ENCODE measurements at regions not wholly inside any gene's neighbourhood (a gene's known extent, or its start where the extent isn't known, plus 50 kb on each side); places are given as distances from the start of the nearest gene placed in this dataset.
A peak's percentile ranks its signal among the peaks of the same experiment; 100 is the strongest.

DNA sequence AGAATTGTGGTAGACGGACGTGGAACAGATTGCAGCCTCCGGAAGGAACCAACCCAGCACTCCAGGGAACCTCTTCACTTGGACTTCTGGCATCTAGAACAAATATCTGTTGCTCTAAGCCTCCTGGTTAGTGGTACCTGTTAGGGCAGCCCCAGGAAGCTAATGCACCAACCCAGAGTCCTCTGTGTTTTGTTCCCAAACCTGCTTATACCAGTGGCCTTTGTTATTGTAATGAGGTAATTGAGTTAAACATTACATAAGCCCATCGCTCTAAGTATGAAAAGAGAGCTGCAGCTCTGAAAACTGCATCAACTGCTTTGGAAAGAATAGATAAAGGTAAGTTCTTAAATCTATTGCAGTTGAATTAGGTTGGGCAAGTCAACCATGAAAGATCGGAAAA, 516.7 kb downstream of the NPHP4 start:
- DNase-seq (ENCODE audit: low read depth in 3 of 3) = no peak

DNA sequence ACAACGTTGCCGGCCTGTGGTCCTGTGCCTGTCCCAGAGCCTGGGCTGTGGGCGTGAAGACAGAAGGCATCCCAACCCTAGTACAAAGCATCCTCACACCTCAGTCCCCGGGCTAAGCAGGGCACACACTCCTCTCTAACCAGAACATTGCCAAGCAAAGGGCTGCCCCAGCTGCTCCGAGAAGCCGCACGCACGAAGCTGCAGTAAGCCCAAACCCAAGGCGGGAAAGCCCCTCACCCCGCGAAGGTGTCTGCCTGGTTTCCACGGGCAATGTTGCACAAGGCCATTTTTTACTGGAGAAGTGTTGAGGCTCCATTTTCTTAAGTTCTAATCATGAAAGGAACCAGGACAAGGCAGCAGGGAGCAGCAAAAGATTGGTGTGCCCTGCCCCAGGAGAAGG, 519.0 kb downstream of the NPHP4 start:
- no peak for DNase-seq (ENCODE audit: low read depth in 3 of 3)

DNA sequence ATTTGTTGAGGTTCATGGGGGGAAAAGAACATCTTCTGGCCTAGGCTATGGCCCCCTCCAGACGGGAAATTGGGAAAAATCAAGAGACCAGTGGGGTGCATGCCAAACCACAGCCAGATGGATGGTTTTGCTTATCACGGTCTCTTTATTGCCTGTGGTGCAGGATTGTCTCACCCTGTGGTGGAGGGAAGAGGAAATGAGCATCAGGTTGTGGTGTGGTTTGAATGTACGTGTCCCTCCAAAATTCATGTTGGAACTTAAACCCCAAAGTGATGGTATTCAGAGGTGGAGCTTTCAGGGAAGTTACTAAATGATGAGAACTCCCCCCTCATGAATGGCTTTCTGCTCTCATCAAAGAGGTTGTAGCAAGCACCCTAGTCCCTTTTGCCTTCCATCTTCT, 525.7 kb downstream of the NPHP4 start:
- DNase-seq (ENCODE audit: low read depth in 3 of 3) = no peak

DNA sequence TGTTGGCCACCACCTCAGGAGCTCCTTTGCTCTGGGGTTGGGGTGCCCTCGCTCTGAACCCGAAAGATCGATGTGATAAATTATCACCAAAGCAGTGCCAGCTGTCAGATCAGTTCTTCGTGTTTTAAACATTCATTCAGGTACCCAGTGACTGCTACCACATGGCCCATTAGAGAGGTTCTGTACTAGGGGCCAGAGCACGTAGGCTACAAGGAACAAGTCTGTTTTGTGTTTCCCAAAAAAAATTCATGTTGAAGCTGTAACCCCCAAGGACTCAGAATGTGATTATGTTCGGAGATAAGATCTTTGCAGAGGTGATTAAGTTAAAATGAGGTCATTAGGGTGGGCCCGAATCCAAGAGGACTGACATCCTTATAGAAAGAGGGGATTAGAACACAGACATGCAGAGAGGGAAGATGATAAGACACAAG, 526.9 kb downstream of the NPHP4 start:
- DNase-seq (ENCODE audit: low read depth in 3 of 3) = no peak

DNA sequence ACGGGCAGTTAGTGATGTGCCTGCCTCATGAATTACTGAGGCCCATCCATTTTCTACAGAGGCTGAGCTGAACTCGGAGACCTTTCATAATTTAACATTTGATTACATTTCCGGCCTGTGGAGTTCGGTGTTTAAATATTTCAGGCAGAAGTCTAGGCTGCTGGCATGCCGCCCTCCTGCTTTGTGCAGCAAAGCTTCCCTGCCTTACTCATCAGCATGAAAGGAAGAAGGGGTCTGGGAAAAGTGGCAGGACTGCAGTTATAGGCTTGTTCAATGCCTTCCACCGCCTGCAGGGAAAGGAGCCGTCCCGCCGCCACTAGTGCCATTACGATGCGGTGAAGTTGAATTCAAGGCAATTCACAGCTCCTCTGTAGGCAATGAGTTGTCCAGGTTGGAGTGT, 527.9 kb downstream of the NPHP4 start:
- no peak for DNase-seq (ENCODE audit: low read depth in 3 of 3)

DNA sequence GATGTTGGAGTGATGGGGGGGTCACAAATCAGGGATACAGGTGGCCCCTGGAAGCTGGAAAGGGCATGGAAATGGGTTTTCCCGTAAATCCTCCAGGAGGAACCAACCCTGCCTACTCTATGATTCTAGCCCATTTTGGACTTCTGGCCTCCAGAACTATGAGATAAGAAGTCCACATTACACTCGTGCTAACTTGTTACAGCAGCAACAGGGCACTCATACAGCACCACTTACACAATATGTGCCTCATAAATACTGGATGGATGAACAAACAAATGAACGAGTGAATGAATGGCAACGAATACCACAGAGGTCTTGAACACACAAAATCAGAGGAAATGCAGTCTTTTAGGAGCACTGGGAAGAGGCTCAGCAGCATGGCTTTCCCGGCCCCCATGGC, 531.3 kb downstream of the NPHP4 start:
- no peak for DNase-seq (ENCODE audit: low read depth in 3 of 3)

DNA sequence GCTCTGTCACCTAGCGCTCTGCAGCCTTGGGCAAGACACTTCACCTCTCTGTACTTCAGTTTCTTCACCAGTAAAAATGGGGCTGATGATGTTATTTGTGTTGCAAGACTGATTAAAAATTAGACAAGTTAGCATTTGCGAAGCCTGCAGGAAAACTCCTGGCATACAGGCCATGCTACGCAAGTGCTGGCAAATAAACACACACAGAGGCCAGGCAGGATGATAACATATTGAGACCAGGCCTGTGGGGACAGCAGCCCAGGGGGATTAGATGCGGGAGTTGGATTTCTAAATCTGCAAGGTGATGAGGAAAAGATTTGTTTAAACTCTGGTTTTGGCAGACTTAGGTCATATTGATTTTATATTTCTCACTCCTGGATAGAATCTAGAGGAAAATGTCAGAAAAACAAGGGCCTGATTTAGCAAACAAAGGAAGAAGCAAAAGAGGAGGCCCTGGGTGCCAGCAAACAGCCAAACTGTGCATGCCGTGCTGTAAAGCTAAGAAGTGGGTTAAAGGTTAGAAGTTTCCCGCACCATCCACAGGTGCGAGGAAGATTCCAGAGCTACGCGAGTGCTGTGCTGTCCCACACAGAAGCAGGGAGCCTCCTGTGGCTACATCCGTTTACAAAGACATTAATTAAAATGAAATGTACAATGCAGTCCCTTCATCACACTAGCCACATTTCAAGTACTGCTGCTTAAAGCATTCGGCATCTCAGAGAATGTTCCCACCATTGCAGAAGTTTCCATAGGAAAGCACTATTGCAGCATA, 532.2 kb downstream of the NPHP4 start:
- DNase-seq (ENCODE audit: low read depth in 3 of 3) = no peak

DNA sequence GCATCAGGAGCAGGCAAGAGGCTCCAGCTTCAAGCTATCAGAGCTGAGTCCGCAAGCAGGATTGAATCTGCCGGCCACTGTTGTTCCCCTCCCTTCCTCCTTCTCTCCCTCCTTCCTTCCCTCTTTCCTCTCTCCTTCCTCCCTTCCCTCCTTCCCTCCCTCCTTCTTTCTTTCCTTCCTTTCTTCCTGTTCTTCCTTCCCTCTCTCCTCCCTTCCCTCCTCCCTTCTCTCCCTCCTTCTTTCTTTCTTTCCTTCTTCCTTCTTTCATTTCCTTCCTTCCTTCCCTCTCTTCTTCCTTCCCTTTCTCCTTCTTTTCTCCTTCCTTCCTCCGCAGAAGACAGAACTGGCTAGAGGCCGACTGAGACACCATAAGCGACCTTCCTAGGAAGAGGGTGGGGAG, 534.0 kb downstream of the NPHP4 start:
- no peak for DNase-seq (ENCODE audit: low read depth in 3 of 3)

DNA sequence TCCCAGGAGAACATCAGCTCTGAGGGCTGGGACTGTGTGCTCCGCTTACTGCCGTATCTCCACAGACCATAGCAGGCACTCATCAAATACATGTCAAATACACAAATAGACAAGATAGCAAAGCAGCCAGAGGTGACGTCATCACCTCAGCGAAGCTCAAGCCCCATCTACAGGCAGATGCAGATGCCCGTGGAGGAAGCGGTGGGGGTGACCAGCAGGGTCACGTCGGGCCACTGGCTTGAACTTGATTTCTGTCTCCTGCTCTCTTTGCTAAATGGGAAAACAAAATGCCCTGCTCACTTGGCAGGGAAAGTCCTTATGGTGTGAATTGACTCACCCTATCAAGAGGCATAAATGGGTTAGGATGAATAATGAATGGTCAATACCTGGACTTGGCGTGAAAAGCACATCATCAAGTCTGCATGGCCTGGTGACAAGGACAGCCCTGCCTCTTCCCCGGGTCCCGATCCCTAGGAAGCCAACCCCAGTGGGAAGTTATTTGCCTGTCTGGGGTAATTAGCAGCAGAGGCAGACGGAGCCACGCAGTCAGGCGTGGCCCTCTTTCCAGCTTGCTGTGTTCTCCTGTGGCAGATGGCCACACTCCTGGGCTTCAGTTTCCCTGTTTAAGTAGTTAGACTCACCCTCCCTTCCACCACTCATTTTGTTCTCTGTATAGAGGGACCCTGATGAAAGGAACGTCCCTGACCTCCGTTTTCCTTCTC, 536.0 kb downstream of the NPHP4 start:
- DNase-seq (ENCODE audit: low read depth in 3 of 3) = no peak

DNA sequence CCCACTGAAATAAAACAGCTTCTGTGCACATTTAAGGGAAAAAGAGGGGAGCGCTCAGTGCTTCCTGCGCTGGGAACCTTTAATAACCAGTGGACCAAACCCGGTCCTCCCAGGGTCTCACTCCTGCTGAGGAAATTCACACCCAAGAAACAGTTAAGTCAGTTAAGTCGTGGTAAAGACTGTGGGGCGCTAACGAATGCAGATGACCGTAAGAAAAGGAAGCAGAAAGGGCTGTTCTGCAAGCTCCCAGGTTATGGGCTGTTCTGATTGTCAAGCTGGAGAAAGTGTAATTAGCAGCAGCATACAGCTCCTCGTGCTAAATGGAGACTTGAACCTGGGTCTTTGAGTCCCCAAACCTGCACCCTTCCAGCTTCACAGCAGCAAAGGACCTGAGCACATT, 536.6 kb downstream of the NPHP4 start:
- no peak for DNase-seq (ENCODE audit: low read depth in 3 of 3)

DNA sequence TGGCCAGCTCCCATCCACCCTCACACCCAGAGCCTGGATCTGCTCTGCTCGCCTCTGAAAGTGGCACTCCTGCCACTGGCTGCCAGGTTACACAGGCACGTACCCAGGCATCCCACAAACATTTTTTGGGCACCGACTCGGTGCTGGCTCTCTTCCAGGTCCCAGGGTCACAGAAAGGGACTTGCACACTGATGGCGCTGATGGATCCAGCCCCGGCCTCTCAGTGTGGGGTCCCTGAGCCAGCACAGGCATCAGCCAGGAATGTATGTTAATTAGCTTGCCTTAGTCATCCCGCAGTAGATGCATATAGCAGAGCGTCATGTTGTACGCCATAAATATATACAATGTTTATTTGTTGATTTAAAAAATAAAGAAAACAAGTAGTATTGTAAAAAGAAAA, 537.2 kb downstream of the NPHP4 start:
- DNase-seq (ENCODE audit: low read depth in 3 of 3) = no peak

DNA sequence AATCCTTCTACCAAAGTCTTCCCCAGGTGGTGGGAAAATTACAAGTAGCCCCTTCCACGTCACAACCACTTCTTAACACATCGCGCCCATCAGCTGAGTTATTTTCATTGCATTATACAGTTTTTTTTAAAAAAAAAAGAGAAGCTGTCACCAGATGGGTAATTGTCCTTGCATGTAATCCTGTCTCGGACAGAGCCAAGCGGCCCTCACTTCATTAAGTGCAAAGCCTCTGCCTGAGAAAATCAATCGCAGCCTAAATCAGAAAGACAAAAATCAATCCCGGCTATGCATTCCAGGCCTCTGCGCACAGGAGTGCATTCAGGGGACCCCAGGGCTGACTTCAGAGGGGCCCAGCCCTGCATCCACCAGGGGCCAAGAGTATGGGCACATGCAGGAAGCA, 538.9 kb downstream of the NPHP4 start:
- DNase-seq (ENCODE audit: low read depth in 3 of 3) = no peak

DNA sequence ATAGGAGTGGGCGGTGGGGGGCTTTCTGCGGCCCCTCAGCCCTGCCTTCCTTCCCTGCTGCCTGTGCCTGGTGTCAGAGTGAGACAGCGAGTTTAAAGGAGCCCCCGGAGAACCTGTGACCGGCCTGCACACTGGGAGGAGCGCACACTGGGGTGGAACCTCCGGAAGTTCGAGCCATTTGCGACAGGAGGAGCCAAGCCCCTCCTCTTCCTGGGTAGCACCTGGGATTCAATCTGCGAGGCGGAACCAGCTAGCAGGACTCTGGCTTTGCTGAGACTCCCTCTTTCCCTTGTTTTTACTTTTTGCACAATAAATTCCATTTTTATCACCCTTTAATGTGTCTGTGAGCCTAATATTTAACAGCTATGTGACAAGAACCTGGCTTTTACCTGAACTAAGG, 540.6 kb downstream of the NPHP4 start:
- no peak for DNase-seq (ENCODE audit: low read depth in 3 of 3)

DNA sequence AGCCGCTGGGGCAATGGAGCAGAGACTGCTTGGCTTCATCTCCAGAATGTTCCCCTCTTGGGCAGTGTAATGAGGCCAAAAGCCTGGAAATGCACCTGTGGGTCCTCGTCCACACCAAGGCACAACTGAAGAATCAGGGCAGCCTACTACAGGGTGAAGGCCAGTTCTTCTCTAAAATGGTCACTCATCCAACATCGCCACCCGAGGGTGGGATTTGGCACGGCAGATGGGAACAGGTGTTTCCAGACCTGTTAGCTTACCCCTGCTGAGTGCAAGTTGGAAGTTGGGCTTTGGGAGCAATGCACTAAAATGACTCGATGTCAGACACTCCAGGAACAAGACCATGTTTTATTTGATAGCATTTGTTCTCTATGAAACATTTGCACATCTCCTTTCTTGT, 543.7 kb downstream of the NPHP4 start:
- peak in 1 of 3 experiments; percentile 7 for DNase-seq (ENCODE audit: low read depth in 3 of 3)

DNA sequence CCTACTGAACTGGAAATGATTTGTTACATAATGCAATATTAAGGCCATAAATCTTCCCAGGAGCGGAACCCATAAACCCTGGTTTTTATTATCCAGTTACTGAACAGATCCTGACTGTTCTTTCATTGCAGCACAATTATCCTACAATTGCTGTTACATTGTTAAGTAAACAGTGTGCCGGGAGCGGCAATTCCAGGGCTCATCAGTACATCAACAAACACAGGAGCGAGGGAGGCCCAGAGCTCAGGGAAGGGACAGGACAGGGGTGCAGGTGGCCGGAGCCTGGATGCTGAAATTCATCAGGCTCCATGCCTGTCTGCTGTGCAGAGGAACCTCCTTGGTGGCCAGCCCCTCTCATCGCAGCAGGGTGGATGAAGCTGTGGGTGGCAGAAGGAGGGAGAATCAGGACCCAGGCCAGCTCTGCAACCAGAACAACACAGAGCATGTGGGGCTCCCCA, 544.7 kb downstream of the NPHP4 start:
- DNase-seq (ENCODE audit: low read depth in 3 of 3) = no peak

DNA sequence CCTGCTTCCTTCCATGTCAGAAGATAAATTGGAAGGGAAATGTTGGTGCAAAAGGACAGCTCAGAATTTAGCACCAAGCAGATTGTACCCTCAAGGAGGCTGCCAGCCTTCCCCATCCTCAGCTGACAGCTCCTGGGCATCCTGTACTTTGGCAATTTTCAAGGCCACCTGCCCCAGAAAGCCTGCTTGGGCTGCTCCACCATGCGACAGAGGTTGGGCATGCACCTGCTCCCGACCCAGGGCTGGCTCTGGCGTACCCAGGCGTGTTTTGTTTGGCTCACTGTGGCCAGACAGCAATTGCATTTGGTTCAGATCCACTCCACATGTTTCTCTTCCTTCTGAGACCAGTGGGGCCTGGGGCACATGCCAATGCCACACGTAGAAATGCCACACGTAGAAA, 547.8 kb downstream of the NPHP4 start:
- DNase-seq (ENCODE audit: low read depth in 3 of 3) = no peak

DNA sequence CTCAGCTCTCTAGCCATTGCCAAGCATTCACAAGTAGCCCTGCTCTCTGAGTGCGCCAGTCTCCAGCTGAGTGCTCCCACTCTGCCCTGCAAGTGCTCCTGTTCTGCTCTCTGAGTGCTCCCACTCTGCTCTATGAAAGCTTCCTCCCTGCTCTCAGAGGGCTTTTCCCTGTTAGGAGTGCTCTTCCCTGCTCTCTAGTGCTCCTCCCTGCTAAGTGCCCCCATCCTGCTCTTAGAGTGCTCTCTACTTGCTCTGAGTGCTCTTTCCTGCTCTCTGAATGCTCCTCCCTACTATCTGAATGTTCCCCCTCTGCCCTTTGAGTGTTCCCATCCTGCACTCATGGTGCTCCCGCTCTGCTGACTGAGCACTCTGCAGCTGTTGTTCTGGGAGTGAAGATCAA, 555.4 kb downstream of the NPHP4 start:
- DNase-seq (ENCODE audit: low read depth in 3 of 3) = no peak

DNA sequence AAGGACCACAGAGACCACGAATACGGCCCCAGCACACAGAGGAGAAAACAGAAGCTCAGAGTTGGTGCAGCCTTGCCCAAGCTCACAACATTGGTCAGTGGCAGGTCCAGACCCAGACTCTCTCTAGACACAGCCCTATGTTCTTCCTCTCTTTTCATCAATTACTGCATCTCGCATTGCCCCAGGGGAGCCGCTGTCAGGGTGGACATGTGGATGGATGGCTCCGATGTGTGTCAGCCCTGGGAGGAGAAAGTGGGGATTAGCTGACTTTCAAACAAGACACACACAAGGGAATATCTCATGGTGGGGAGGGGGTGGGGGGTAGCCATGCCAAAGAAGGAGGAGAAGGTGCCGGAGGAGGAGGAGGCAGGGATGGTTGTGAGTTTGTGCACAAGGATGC, 556.8 kb downstream of the NPHP4 start:
- no peak for DNase-seq (ENCODE audit: low read depth in 3 of 3)

DNA sequence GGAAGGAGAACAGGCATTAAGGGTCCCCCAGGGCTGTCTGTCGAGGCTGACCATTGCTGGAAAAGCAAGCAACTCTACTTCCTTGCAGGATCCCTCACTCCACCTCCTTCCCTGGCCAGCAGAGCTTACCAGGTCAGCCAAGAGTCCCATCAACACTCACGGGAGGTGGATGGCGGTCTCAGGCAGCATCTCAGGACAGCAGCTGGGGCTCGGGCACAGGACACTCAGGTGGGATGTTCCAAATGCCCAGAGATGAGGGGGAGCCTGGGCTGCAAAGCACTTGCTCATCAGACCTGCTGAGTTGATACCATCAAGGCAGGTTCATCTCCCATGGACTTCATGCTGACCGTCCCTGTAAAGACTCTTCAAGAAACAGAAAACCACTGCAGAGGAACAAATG, 559.8 kb downstream of the NPHP4 start:
- no peak for DNase-seq (ENCODE audit: low read depth in 3 of 3)

DNA sequence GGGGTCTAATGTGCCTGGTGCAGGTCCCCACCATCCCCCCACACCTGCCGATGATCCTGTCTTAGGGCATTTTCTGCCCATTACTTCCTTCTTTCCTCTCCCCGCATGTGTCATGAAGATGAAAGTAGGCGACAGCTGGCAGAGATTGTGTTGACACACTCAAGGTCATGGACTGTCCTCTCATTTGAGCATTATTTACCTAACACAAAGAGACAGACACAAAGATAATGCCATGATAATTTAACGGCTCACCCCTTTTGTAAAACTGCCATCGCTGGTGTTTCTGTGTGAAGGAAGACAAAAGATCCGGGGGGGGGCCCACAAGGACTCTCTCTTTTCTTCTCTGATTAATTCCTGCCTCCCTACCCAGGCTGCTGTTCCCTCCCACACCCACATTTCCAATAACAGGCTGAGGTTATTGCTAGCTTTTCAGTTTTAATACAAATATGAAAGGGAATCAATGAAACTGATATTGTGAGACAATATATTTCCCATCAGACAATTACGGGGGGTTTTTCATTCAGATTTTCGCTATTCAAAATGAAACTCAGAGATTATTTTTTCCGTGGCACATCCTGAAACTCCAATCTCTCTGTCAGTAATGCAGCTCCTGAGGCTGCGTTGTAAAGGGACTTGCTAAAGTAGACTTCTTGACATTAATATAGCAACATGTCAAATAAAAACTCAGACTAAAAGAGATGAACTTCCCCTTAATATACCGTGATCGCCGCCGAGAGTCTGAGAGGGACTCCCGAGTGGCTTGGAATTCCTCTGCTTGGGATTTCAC, 561.1 kb downstream of the NPHP4 start:
- no peak for DNase-seq (ENCODE audit: low read depth in 3 of 3)

DNA sequence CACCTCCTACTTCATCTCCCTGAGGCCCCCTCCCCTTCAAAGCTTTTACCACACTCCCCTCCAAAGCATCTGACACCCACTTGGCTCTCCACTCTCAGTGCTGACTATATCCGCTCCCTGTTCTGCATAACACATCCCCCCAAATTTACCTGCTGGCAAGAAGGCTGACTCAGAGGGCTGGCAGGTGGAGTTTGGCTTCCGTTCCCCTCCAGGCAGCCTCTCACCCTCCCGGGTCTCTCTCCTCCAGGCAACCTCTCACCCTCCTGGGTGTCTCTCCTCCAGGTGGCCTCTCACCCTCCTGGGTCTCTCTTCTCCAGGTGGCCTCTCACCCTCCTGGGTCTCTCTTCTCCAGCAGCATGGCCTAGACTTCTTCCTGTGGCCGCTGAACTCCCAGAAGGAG, 562.1 kb downstream of the NPHP4 start:
- DNase-seq (ENCODE audit: low read depth in 3 of 3) = no peak

DNA sequence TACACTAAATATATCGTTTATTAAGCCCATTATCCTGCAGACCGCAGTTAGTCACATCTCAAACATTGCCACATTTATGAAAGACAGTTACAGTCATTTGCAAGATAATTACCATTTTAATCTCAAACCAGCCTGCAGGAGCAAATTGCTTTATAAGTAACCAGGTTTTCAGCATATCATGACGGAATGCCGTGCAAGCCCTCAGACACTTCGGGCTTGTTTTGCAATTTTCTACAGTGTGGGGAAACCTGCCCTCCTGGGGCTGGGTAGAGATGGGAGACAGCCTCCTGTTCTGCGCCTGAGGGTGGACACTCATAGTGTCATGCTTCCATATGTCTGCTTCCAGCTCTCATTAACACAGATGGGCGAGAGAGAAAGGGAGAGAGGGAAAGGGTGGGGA, 563.9 kb downstream of the NPHP4 start:
- DNase-seq (ENCODE audit: low read depth in 3 of 3) = no peak

Data from stimulated activated CD4-positive, alpha-beta T cell treated with anti-CD3 and anti-CD28 coated beads, TNF-alpha, amount 100 ng/mL, for 24 hours (primary cell).